Mucosa of rectum (tissue), 2 donors: ENCODE measurements at regions not wholly inside any gene's neighbourhood (a gene's known extent, or its start where the extent isn't known, plus 50 kb on each side); places are given as distances from the start of the nearest gene placed in this dataset.

Experiments used
- H3K27ac ChIP-seq, 2 donors: one replicate each; pipeline ENCODE4 v1.7.0; 2013; ENCODE audit warnings: inconsistent platforms in 2 of 2, low read depth in 2 of 2, low read length in 2 of 2
- H3K27me3 ChIP-seq, 2 donors: one replicate each; pipeline ENCODE4 v1.7.0; 2013; ENCODE audit warnings: low read length in 2 of 2; ENCODE audit not compliant: control insufficient read depth in 2 of 2, insufficient read depth in 2 of 2
- H3K36me3 ChIP-seq, 2 donors: one replicate each; pipeline ENCODE4 v1.7.0; 2013; ENCODE audit warnings: low read length in 2 of 2; ENCODE audit not compliant: control insufficient read depth in 2 of 2, insufficient read depth in 2 of 2
- H3K4me1 ChIP-seq, 2 donors: one replicate each; pipeline ENCODE4 v1.7.0; 2013; ENCODE audit warnings: low read length in 2 of 2, mild to moderate bottlenecking in 1 of 2; ENCODE audit not compliant: control insufficient read depth in 2 of 2, insufficient read depth in 2 of 2
- H3K4me3 ChIP-seq, 2 donors: one replicate each; pipeline ENCODE4 v1.7.0; 2013; ENCODE audit warnings: low read length in 2 of 2
- H3K9ac ChIP-seq, 2 donors: one replicate each; pipeline ENCODE4 v1.7.0; 2013; ENCODE audit warnings: low read length in 2 of 2, low read depth in 1 of 2, mild to moderate bottlenecking in 1 of 2
- H3K9me3 ChIP-seq, 2 donors: one replicate each; pipeline ENCODE4 v1.7.0; 2013; ENCODE audit warnings: low read length in 2 of 2; ENCODE audit not compliant: control insufficient read depth in 2 of 2
- donor health status: healthy.
- donor health status: Normal muscosa, but diverticular disease.

DNA sequence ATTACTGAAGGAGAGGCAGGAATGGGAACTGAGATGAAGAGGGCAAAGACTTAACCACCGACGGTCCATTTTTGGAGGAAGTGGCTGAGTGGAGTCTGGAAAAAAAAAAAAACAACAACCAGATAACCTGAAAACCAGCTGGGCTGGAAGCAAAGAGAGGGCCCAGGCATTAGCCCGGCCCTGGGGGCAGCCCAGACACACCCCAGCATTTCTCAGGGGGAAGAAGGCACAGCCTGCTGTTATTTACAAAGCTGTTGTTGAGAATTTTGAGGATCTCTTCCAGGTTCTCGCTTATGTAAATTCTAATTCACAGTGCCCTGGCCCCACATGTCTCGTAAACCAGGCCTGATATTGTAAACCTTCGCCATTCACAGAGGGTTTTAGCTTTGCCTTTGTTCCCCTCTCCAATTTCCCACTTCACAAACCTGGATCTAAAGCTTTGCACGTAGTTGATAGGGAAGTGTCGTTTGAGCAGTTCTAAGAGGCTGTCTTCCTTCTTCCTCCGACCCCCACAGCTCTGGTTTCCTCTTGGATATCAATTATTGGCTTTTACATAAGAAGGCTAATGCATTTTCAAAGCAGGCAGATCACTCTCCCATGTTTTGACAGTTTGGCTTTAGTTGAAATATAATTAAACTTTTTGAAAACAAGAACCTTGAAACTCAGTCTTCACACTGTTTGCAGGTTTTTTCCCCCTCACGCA, 161.8 kb upstream of the IRF2BP2 start:
- no peaks in the 10 kb centered on the region for H3K36me3 ChIP-seq
- no peaks in the 10 kb centered on the region for H3K9me3 ChIP-seq
- H3K9ac ChIP-seq: peak overlapping the region; percentile 9 to 48
- H3K27ac ChIP-seq: peak overlapping the region; percentile 64 to 75
- H3K4me1 ChIP-seq: peaks cover 13 to 20% of the 10 kb centered on the region in 2 donors
- peak overlapping the region in 1 of 2 donors; percentile 34 for H3K4me3 ChIP-seq
- no peaks in the 10 kb centered on the region for H3K27me3 ChIP-seq

DNA sequence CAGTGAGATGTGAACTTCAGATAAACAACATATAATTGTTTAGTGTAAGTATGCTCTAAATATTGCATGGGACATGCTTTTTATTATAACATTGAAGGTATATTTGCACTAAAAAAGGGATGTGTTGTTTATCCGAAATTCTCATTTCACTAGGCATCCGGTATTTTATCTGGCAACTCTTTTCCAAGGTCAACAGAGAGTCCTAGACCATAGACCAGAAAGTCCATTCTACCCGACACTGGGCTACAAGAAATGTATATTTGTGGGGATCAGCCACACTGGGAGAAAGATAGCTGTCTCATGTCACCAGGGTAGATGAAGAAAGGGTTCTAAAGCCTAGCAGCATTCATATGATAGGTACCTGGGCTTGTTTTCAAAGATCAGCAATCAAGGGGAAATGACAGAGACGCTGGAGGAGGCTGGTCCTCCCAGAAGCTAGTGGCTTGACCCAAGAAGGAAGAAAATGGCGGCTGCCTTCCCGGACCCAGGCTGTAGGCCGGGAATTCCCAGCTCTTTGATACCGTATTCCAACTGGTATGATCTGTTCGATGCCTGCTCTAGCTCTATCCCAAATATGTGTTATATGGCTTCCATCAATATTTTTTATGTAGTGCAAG, 161.1 kb upstream of the IRF2BP2 start:
- Histone ChIP-seq H3K27me3 (no peaks in the 10 kb centered on the region), H3K4me1 (peaks cover 13 to 20% of the 10 kb centered on the region in 2 donors), H3K4me3 (no peak overlapping the region), H3K36me3 (no peaks in the 10 kb centered on the region), H3K9ac (no peak overlapping the region), H3K9me3 (no peaks in the 10 kb centered on the region), H3K27ac (no peak overlapping the region)

DNA sequence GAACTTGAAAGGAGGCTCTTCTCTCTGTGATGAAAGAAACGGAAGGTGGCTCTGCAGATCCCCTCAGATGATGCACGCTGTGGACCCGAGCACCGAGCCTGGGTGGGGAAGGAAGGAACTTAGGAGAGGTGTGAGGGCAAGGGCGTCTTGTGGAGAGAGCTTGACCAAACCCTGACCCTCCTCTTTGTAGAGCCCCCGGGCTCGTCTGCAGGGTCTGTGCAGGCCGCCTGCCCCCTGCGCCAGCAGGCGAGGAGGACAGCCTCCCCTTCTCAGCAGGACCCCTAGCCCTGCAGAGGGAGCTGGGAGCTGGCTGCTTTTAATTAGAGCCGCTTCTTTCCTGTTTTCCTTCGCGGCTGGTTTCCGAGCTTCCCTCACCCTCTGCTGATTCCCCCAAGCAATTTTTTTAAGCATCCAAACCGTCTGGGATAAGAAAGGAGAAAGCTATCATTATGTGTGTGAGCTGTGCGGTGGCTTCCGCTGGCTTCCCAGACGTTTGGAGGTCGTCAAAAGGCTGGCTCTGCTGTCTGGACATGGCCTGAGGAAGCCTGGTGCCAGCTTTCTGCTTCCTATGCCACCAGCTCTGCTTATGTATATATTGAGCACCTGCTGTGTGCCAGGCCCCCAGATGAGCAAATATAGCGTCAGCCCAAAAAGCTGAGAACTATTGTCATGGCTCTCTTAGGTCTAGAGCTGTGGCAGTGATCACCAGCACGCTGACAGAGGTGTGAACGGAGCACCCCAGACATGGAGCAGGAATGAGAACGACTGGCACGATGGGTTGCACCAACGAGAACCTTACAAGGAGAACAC, 160.2 kb upstream of the IRF2BP2 start:
- Histone ChIP-seq H3K9ac (no peak overlapping the region), H3K27ac (no peak overlapping the region), H3K36me3 (no peaks in the 10 kb centered on the region), H3K4me3 (no peak overlapping the region), H3K4me1 (peaks cover 13 to 20% of the 10 kb centered on the region in 2 donors), H3K27me3 (no peaks in the 10 kb centered on the region), H3K9me3 (no peaks in the 10 kb centered on the region)

DNA sequence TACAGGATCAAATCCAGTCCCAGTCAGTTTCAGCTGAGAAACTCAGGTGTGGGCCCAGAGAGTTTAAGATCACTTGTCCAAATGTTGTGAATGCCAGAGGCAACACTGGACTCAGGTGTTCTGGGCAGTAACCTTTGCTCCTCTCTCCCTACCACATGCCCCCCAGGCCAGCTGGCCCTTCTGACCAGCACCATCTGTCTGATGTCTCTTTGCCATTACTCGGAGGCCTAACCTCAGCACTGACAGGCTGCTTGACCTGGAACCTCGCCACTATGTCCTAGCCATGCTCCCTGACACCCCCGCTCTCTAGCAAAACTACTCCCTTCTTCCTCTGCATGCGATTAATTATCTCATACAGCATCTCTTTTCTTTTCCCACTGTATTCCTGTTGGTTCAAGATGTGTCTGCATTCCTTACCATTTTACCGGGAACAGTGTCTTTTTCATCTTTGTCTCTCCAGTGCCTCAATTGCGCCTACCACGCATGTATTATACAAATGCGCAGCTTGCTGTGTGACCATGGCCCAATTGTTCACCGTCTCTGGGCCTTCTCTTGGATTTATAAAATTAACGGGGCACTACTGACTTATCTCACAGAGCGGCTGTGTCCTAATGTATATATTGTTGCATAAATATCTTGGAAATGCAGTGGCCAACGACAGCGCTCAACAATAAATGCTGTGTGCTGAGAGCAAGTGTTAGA, 159.5 kb upstream of the IRF2BP2 start:
- Histone ChIP-seq H3K27ac (peak overlapping the region in 1 of 2 donors; percentile 13), H3K4me3 (no peak overlapping the region), H3K9ac (no peak overlapping the region), H3K9me3 (no peaks in the 10 kb centered on the region), H3K36me3 (no peaks in the 10 kb centered on the region), H3K4me1 (peaks cover 13 to 20% of the 10 kb centered on the region in 2 donors), H3K27me3 (no peaks in the 10 kb centered on the region)

DNA sequence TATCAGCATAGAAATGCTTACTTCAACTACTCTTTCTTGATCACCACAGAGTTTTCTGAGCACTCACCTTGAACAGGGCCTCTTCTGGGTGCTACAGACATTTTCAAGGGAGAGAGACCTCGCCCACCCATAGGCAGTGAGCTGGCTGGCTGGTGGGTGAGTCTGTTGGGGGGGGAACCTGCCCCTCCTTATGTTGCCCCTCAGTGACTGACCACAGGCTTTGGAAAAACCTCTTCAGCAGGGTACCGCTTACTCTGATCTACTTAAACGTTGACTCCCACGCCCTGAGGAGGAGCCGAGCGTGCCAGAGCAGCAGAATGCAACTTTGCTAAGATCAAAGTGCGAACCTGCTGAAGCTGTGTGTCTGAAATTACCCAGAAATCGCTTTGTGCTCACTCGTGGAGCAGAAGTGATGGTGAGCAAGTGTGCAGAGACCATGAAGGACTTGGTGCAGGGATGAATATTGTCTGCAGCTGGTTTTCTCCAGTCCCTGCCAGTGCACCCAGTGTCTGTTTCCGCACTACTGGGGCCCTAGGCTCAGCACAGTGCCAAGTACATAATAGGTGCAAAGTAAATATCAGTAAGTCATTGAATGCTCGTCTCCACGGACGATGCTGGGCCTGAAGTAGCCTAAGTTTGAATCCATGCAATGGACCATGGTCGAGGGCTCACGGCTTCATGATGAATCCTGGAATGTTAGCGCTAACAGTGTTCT, 158.7 kb upstream of the IRF2BP2 start:
- Histone ChIP-seq H3K4me3 (no peak overlapping the region), H3K27ac (peak overlapping the region in 1 of 2 donors; percentile 13), H3K9me3 (no peaks in the 10 kb centered on the region)

DNA sequence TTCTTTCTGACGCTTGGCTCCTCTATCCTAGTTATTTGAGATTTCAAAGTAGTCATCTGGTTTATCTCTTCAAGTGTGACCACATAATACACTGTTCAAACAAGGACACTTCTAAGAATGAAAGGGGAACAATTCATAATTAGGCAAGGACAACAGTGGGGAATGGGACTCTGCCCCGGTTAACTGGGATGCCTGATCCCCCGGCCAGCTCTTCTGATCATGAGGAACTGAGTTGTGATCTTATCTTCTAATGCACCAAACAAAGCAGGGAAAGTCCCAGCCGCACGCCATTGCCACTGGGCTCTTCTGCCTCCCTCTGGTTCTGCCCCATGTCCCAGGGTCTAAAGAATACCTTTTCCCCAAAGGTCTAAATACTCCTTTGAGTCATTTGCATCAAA, 158.2 kb upstream of the IRF2BP2 start:
- H3K27ac ChIP-seq: peak overlapping the region in 1 of 2 donors; percentile 13
- no peaks in the 10 kb centered on the region for H3K9me3 ChIP-seq
- peaks cover 13 to 20% of the 10 kb centered on the region in 2 donors for H3K4me1 ChIP-seq
- H3K36me3 ChIP-seq: no peaks in the 10 kb centered on the region
- no peaks in the 10 kb centered on the region for H3K27me3 ChIP-seq
- no peak overlapping the region for H3K4me3 ChIP-seq
- no peak overlapping the region for H3K9ac ChIP-seq

More for the DNA sequence above, 158.7 kb upstream of the IRF2BP2 start:
- no peak overlapping the region for H3K9ac ChIP-seq
- H3K27me3 ChIP-seq: no peaks in the 10 kb centered on the region
- H3K4me1 ChIP-seq: peaks cover 13 to 20% of the 10 kb centered on the region in 2 donors
- no peaks in the 10 kb centered on the region for H3K36me3 ChIP-seq

DNA sequence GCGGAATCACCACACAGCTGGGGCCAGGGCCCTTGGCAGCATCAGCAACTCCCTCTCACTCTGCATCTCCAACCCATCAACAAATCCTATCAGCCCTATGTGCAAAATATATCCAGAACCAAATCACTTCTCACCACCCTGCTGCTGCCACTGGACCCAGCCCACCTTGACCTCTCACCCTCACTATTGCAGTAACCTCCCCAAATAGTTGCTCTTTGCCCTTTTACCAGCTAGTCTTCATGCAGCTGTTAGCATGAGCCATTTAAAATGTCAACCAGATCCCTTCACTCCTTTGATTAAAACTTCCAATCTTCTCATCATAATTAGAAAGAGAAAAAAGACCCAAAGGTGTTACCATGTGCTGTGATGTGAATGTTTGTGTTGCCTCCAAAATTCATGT, 155.7 kb upstream of the IRF2BP2 start:
- peaks cover 11 to 13% of the 10 kb centered on the region in 2 donors for H3K4me1 ChIP-seq
- H3K27ac ChIP-seq: no peak overlapping the region
- no peaks in the 10 kb centered on the region for H3K9me3 ChIP-seq
- no peak overlapping the region for H3K4me3 ChIP-seq
- H3K9ac ChIP-seq: no peak overlapping the region
- no peaks in the 10 kb centered on the region for H3K27me3 ChIP-seq
- H3K36me3 ChIP-seq: no peaks in the 10 kb centered on the region

DNA sequence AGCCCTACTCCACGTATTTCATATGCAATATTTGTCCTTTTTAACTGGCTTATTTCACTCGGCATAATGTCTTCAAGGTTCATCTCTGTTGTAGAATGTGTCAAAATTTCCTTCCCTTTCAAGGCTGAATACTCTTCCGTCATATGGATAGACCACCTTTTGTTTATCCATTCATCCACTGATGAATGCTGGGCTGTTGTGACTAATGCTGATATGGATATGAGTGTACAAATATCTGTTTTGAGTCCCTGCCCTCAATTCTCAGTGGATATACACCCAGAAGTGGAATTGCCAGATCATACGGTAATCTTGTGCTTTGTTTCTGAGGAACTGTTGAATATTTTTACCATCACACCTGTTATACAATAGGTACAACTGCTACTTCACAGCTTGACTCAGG, 155.2 kb upstream of the IRF2BP2 start:
- Histone ChIP-seq H3K36me3 (no peaks in the 10 kb centered on the region), H3K4me3 (no peak overlapping the region), H3K27ac (no peak overlapping the region), H3K9me3 (no peaks in the 10 kb centered on the region), H3K27me3 (no peaks in the 10 kb centered on the region), H3K4me1 (peaks cover 11 to 13% of the 10 kb centered on the region in 2 donors), H3K9ac (no peak overlapping the region)

DNA sequence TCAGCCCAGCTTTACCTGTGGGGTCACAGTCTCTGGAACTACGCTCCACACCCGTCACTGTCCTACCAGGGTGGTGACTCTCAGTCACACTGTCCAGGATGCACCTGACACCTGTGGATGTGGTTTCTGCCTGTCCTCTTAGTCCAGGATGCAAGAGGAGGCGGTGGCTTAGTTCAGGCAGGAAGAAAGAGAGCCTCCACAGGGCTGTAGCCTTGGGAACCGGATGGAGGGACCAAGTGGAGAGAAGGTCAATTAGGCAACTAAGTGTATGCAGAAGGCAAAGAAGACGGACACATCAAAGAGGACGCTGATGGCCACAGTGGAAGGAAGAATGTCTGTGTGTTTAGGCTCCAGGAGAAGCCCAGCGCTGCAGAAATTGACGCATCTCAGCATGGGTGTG, 153.9 kb upstream of the IRF2BP2 start:
- Histone ChIP-seq H3K27me3 (no peaks in the 10 kb centered on the region), H3K9me3 (no peaks in the 10 kb centered on the region), H3K4me3 (no peak overlapping the region), H3K36me3 (no peaks in the 10 kb centered on the region), H3K27ac (no peak overlapping the region), H3K9ac (no peak overlapping the region), H3K4me1 (peaks cover 7 to 8% of the 10 kb centered on the region in 2 donors)
